ENCODE measurements at regions not wholly inside any gene's neighbourhood (a gene's known extent, or its start where the extent isn't known, plus 50 kb on each side); places are given as distances from the start of the nearest gene placed in this dataset.

DNA sequence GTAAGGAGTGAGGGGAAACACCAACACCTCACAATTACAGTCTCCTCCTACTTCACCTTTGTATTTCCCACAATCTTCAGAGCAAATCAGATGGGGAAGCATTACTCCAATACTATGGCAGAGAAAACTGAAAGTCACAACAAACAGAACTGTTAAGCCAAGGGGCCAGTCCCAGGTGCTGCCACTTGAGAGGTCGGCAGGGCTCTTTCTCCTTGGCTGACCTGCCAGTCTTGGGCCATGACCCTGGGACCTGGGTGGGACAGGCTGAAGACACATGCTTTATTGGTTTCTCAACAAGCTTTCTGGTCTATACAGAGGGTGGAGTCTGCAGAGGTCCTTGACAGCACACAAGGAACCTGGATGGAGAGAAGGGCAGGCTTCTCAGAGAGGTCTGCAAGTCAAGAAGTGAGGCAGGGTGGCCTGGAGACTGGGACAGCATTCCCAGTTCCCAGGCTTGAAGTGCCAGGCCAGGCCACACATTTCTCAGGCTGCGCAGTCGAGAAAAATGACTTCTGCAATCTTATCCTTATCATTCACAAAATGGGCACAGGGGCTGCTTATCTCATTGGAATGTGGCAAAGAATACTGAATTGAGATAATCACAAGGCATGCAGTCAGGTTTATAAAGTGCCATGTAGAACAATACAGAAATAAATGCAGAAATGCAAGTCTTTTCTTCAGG is 301.0 kb downstream of the CXCL12 start:
- DNase-seq, result no peak

DNA sequence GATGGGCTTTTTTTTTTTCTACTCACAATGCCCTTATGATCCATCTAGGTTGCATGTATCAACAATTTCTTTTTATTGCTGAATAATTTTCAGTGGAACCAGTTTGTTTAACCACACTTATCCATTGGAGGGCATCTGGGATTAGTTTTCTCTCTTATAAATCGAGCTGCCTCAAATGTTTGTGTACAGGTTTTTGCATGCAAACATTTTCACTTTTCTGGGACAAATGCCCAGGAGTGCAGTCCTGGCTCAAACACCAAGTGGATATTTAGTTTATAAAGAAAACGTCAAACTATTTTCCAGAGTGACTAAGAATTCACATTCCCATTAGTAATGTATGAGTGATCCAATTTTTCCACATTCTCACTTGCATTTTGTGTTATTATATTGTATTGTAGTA is 313.4 kb downstream of the CXCL12 start:
- DNase-seq, result no peak

GRCh38 chr10:44070282-44070681 is 314.6 kb downstream of the CXCL12 start:
- no peak for DNase-seq

- DNase-seq, result no peak
Measured at GRCh38 chr10:44069573-44069972, 315.3 kb downstream of the CXCL12 start.

DNA sequence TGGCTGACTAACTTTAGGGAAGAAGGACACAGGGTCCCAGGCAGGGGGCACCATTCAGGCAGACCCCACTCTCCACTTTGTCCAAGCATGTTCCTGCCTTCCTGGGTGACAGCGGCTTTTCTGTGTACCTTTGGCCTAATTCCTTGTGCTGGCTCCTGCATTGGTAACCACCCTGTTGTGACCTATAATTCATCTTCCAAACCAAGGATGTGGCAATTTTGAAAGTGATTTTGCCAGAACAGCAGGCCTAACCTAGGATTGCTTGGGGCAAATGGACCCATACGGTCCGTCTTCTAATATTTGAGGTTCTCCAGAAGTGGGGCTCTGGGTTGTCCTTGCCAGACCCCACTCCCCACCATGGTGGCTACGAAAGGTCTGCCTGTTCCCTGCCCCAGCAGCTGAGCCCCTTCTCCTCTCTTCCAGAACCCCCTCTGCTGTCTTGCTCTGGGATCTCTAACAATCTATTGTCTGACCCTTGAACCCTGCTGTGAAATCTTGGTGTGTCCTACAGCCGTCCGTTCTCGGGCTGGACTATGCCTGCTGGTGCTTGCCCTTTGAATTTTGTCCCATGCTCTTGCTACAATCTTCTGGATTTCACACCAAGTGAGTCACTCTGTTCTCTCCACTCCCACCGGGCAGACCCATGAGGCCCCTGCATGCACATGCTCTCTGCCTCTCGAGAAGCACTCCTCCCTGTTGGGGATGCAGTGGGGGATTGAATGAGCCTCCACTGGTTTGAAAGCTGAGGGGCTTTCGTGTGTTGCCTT is 316.0 kb downstream of the CXCL12 start:
- DNase-seq, result no peak

DNA sequence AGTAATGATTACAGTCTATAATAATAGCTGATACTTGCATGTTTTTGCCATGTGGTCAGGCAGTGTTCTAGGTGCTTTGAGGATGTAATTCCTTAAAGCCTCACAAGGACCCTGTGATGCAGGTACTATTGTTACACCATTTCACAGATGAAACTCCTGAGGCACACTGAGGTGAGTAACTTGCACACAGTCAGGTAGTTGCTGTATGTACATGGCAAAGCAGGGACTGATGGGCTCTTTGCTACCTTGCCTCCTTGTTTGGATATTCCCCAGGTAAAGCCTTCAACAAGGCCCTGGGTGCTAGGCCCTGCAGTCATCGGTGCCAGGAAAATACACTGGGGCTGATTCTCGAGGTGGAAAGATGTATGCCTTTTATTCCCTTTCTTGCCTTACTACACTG is 317.5 kb downstream of the CXCL12 start:
- no peak for DNase-seq

DNA sequence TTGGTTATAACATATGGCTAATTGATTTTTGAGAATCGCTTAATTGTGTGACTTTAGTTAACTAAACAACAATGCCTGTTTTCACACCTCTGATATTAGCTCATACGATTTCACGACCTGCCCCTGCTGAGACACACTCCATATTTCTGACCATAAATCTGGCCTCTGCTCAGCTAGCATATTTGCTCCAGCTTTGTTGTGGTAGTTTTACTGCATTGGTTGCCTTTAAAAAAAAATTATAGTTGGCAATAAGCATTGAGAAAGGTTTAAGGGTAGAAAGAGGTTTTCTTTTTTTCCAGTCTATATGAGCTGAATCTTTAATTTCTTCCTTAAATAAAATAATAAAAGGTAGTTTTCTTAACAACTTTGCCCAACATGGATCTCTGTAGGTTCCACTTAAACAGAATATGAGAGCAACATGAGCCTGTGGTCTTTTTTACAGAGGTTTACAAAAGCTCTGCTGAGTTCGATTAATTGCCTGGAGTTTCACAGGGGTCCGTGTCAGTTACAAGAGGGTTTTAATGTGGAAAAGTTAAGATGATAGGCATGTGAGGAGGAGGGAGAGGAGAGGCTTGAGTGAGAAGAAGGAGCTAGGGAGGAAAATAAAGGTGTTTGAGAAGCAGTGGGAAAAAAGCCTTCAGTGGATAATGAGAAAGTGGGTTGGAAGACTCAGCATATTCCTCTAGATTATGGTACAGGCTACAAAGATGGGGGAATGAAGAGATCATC is 318.2 kb downstream of the CXCL12 start:
- no peak for DNase-seq

- DNase-seq, result no peak
Measured at GRCh38 chr10:44065788-44066526, 318.9 kb downstream of the CXCL12 start.

DNA sequence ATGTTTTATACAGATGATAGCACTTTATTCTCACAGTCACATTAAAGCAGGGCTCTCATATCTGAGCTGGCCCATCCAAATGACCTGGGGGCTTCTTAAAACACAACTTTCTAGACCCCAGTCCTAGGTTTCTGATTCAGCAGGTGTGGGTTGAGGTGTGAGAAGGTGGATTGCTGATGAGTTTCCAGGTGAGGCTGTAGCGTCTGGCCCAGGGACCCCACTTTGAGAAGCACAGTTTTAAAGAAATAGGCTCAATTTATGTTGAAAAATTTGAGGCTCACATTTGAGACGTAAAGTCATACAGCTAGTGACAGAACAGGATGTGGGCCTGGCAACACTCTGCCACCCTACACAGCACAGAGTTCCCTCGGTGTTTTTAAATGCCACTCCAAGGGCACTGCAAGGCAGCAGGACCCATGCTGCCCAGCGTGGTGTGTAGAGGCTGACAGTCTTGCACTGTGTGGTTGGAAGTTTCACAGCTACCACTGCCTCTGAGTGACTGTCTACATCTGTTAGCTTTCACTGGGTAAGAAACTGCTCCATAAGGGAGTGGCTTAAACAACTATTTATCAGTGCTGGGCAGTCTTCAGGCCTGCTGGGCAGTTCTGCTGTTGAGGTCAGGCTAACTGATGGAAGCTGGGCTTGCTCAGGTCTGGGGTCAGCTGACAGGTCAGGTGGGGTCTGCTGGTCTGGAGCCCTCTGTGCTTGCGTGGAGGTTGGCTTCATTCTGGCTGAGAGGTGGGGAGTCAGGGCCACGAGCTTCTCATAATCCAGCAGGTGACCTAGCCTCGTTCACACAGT is 319.7 kb downstream of the CXCL12 start:
- no peak for DNase-seq

DNA sequence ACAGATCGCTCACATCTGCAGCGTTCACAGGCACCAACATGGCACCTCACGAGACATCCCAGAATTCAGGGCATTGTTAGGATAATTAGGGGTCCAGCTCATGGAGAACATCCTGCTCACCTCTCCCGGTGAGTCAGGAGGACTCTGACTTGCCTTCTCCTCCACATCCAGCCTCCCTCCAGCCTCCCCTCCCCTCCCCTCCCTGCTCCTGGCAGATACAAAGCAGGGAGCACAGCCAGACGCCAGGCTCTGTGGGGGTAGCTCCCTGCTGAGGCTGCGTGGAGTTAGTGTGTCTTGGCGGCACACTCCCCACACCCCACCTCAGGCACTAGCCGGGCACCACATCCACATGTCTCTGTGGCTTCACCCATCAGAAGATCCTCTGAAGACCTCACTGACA is 320.6 kb downstream of the CXCL12 start:
- DNase-seq, result no peak

- no peak for DNase-seq
Measured at GRCh38 chr10:44063686-44064085, 321.2 kb downstream of the CXCL12 start.

DNA sequence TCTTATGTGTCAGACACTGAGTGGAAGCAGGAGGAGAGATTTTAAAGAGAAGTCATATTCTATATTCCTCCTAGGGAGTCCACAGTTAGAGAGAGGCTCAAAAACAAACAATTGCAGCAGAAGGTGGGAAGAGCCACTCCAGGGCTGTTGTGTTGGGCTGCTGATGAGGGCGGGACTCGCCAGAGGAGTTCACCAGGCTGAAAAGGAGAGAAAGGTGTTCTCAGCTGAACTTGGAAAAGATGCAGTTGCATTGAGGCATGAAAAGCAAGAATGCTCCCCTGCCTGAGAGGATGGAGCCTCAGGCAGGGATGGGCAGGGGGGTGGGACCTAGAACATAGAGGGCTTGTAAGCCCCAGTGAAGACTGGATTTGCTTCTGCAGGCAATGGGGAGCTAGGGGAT is 324.2 kb downstream of the CXCL12 start:
- DNase-seq, result no peak

GRCh38 chr10:44060221-44060620 is 324.7 kb downstream of the CXCL12 start:
- DNase-seq, result no peak

- DNase-seq, result no peak
Measured at GRCh38 chr10:44058259-44058658, 326.6 kb downstream of the CXCL12 start.

GRCh38 chr10:44056967-44057805 is 327.7 kb downstream of the CXCL12 start:
- no peak for DNase-seq

DNA sequence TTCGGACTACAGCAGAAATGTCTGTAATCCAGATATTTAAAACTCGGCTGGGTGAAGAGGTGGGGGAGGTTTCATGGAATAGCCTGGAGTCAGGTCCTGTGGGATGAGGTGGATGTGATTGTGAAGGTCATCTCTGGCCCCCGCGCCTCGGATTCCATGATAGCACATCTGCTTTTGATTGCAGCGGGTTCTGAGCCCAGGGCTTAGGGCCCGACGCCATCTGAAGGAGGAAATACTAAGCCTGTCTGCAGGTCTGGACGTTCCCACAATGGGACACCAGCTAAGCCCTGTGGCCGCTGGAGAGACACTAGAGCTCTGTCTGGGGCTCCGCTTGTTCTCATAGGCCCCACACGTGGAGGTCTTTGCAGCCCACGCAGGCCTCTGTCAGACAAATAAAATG is 328.7 kb downstream of the CXCL12 start:
- DNase-seq, result no peak

DNA sequence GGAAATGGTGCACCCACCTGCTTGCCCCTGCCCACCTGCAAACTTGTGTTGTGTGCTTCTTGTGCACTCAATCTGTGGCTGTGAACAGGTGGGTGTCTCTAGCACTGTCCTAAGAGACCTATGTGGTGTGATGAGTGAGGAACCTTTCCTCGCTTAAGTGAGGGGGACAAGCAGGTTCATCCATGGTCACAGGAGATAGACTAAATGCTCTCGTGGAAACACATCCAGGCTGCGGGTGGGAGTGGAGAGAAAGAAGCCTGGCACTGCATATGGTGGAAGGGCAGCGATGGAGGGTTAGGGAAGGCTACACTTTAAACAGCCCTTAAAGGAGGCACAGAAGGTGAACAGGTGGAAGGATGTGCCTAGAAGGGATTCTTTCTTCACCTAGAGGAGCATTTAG is 330.9 kb downstream of the CXCL12 start:
- DNase-seq, result no peak

DNA sequence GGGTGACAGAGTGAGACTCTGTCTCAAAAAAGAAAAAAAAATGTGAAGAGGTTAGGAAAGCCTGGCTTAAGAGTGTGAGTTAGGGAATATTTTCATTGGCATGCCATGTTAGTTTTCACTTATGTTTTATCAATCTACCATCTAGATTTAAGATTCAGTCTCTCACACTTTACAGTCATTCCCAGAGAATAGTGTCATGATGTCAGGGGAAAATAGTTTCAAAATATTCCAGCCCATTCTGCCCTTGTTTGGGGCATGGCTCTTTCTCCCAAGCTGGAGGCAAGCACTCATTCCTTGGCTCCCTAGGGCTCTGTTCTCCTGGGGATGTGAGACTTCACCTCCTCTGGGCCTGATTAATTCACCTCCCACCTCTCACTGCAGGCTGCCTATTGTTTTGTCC is 331.5 kb downstream of the CXCL12 start:
- DNase-seq, result no peak

DNA sequence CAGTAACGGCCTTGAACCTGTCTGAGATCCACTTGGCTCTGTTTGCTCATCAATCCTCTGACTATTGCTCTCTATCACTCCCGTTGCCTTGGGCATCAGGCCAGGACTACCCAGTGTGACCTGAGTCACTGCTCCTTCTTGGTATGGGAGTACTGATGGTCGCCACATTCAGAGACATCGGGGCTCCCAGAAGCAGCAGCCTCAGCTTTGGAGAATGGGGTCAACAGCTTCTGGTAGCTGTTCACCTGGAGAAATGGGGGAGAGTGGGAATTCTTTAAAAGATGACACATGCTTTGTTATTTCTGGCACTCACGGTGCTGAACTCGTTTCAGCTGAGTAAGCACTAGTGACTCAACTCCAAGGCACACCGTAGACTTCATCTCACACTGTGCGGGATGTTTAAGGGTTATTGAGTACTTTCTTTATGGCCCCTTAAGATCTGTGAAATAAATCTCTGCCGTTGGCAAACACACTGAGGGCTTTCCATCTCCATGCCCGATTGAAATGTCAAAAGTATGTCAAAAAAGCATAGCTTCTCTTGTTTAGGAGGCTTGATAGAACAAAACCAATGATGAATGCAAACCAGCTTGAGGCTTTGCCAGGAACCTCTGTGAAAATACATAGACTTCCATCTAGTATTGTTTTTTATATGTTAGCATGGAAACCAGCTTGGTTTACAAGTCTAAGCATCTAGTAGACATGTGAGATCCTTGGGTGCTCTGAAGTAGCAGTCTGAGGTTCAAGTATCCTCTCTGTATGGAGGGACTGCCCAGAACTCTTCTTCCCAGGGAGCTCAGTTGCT is 333.1 kb downstream of the CXCL12 start:
- no peak for DNase-seq

DNA sequence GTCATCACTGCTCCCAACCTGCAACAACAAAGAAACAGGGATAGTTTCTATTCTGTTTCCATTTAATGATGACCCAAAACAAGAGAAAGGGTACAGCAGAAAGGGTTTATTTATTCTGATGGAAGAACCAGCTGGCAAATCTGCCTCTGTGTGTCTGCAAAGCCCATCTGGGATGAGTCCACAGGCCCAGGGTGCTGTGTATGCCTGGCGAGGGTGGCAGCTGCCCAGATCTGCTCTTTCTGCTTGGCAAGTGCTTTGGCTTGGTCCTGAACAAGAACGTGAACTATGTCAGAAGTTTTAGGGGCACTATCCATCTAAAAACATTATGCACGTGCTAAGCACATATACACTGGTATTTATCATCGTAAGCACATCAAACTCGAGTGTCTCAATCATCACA is 333.8 kb downstream of the CXCL12 start:
- DNase-seq, result no peak

All from activated effector memory CD4-positive, alpha-beta T cell treated with Interleukin-2 at 50 U/mL for 16 hours (primary cell).